H1 (cell line): ENCODE measurements at regions not wholly inside any gene's neighbourhood (a gene's known extent, or its start where the extent isn't known, plus 50 kb on each side); places are given as distances from the start of the nearest gene placed in this dataset.

Experiments
- BACH1 ChIP-seq: IDR thresholded peaks from 2 replicates; pipeline ENCODE4 v1.6.1; 2012; ENCODE audit warnings: low read length, improper control_type of control experiment
- CBX8 ChIP-seq: fragments of 300-800, 300-1000 bp; sonication (generic); IDR thresholded peaks from 2 replicates; pipeline ENCODE4 v1.7.1; 2016; ENCODE audit warnings: low read depth, low read length, borderline replicate concordance
- CHD1 ChIP-seq: IDR thresholded peaks from 2 replicates; pipeline ENCODE4 v1.6.1; 2012; ENCODE audit warnings: low read depth, low read length, improper control_type of control experiment
- CHD7 ChIP-seq: fragments of 300-600 bp; sonication (generic); IDR thresholded peaks from 2 replicates; pipeline ENCODE4 v1.7.1; 2012; ENCODE audit warnings: low read length, moderate library complexity, mild to moderate bottlenecking, inconsistent platforms; ENCODE audit not compliant: insufficient replicate concordance
- CTBP2 ChIP-seq: IDR thresholded peaks from 2 replicates; pipeline ENCODE4 v1.7.0; 2011; ENCODE audit warnings: borderline replicate concordance, mild to moderate bottlenecking, moderate library complexity, mixed read lengths, low read length; ENCODE audit not compliant: insufficient read depth, insufficient read length
- HDAC2 ChIP-seq, 2 experiments: fragments of 300-600 bp in 1 of 2; sonication (generic) in 1 of 2; IDR thresholded peaks; 2 replicates each; pipeline ENCODE4 v1.6.1; 2011 to 2012; ENCODE audit warnings: low read depth in 2 of 2, low read length in 2 of 2, mild to moderate bottlenecking in 2 of 2, moderate library complexity in 2 of 2, borderline replicate concordance in 1 of 2, inconsistent platforms in 1 of 2
- KDM4A ChIP-seq: IDR thresholded peaks from one replicate; pipeline ENCODE4 v1.7.1; 2012; ENCODE audit warnings: low read depth, mild to moderate bottlenecking, moderate library complexity, low read length, inconsistent platforms; ENCODE audit not compliant: severe bottlenecking
- NRF1 ChIP-seq: IDR thresholded peaks from 2 replicates; pipeline ENCODE4 v1.6.1; 2011; ENCODE audit warnings: mild to moderate bottlenecking, low read depth, low read length, improper control_type of control experiment
- SIX5 ChIP-seq: IDR thresholded peaks from 2 replicates; pipeline ENCODE4 v1.6.1; 2011; ENCODE audit warnings: mild to moderate bottlenecking, low read depth, low read length
- USF2 ChIP-seq: IDR thresholded peaks from 2 replicates; pipeline ENCODE4 v1.6.1; 2011; ENCODE audit warnings: low read length, improper control_type of control experiment
- ZNF274 ChIP-seq: IDR thresholded peaks from 2 replicates; pipeline ENCODE4 v1.7.0; 2012; ENCODE audit warnings: low read length, borderline replicate concordance; ENCODE audit errors: extremely low read depth

GRCh38 chr9:135173066-135173465 is 85.6 kb downstream of the OLFM1 start (continued):
- no peak for TF ChIP-seq CHD7
- TF ChIP-seq KDM4A: no peak
- no peak for TF ChIP-seq HDAC2 (IDR thresholded peaks at IDR 0.05; ENCODE audit: borderline replicate concordance in 1 of 2, low read depth in 2 of 2, low read length in 2 of 2)
- no peak for TF ChIP-seq BACH1
- no peak for TF ChIP-seq CBX8
- TF ChIP-seq ZNF274: no peak
- TF ChIP-seq NRF1: no peak
- no peak for TF ChIP-seq CHD1
- no peak for TF ChIP-seq CTBP2
- TF ChIP-seq SIX5: no peak
- TF ChIP-seq USF2: no peak
